ENCODE measurements at regions not wholly inside any gene's neighbourhood (a gene's known extent, or its start where the extent isn't known, plus 50 kb on each side); places are given as distances from the start of the nearest gene placed in this dataset.

DNA sequence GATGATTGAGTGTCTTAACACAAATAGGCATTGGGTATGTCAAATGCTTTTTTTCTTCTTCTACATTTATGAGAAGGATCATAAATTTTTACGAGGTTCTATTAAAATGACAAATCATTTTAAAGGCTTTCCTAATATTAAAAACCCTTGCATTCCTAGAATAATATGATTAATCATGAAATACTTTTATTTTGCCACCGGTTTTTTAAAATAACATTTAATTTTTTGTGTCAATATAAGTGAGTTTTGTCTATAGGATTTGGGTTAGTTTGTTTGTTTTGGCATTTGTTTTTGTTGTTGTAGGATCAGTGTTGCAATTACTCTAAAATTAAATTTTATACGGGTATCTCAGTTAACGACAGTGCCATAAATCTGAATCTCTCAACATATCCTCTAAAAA lies 169.7 kb upstream of the STK26 start:
- H3K27me3 ChIP-seq (replicated peaks; ENCODE audit: insufficient read depth): no peaks in the 10 kb centered on the region
- H3K4me1 ChIP-seq (ENCODE audit: control insufficient read depth in 1 of 2, low read depth in 2 of 2): no peaks in the 10 kb centered on the region
- no peak for DNase-seq (ENCODE audit: low spot score)
- H3K4me3 ChIP-seq: no peak overlapping the region
- TF ChIP-seq, protein P1, sequence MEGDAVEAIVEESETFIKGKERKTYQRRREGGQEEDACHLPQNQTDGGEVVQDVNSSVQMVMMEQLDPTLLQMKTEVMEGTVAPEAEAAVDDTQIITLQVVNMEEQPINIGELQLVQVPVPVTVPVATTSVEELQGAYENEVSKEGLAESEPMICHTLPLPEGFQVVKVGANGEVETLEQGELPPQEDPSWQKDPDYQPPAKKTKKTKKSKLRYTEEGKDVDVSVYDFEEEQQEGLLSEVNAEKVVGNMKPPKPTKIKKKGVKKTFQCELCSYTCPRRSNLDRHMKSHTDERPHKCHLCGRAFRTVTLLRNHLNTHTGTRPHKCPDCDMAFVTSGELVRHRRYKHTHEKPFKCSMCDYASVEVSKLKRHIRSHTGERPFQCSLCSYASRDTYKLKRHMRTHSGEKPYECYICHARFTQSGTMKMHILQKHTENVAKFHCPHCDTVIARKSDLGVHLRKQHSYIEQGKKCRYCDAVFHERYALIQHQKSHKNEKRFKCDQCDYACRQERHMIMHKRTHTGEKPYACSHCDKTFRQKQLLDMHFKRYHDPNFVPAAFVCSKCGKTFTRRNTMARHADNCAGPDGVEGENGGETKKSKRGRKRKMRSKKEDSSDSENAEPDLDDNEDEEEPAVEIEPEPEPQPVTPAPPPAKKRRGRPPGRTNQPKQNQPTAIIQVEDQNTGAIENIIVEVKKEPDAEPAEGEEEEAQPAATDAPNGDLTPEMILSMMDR (IDR thresholded peaks at IDR 0.05): no peak
- no peak for ATAC-seq (ENCODE audit: insufficient number of reproducible peaks, low FRiP score, low read depth)
- no peaks in the 10 kb centered on the region for H3K9me3 ChIP-seq
- no peaks in the 10 kb centered on the region for H3K36me3 ChIP-seq
- H3K27ac ChIP-seq: no peak overlapping the region

GRCh38 chrX:131854581-131854980 lies 168.5 kb upstream of the STK26 start:
- ATAC-seq (ENCODE audit: insufficient number of reproducible peaks, low FRiP score, low read depth) (no peak), DNase-seq (ENCODE audit: low spot score) (no peak)
- H3K4me1 ChIP-seq (ENCODE audit: control insufficient read depth in 1 of 2, low read depth in 2 of 2): no peaks in the 10 kb centered on the region
- H3K4me3 ChIP-seq: no peak overlapping the region
- TF ChIP-seq, protein P1 (IDR thresholded peaks at IDR 0.05): no peak
- no peaks in the 10 kb centered on the region for H3K27me3 ChIP-seq (replicated peaks; ENCODE audit: insufficient read depth)
- no peaks in the 10 kb centered on the region for H3K36me3 ChIP-seq
- H3K27ac ChIP-seq: no peak overlapping the region
- H3K9me3 ChIP-seq: no peaks in the 10 kb centered on the region

DNA sequence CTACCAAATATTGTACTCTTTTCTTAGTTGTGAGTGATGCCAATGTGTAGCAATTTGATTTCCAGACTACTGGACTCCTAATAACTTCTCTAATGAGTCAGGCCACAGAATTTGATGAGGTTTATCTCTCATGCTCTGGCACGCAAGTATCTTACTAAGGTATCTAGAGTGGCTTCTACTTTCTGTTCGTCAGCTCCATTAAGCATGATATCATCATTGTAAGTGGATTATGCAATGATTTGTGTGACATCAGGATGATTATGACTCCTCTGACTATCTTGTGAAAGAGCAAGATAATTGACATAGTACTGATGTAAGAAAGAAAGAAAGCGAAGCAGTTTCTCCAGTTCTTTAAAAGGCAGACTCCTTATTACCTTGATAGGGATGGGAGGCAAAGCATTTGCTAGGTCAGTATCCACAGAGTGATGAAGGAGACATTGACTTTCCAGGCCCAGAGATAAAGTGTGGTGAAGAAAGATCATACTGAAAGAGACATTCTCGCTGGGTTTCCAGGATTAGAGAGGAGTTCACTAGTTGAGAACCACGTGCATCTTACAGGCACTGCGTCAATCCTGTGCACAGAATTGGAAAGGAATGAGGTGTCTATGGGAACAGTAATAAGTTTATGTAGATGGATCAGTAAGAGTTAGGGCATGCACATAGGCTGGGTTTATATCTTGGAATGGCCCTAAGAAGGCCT lies 161.9 kb upstream of the STK26 start:
- ATAC-seq (ENCODE audit: insufficient number of reproducible peaks, low FRiP score, low read depth): no peak
- H3K4me1 ChIP-seq (ENCODE audit: control insufficient read depth in 1 of 2, low read depth in 2 of 2): no peaks in the 10 kb centered on the region
- H3K4me3 ChIP-seq: no peak overlapping the region
- no peak overlapping the region for H3K27ac ChIP-seq
- H3K9me3 ChIP-seq: no peaks in the 10 kb centered on the region
- DNase-seq (ENCODE audit: low spot score): no peak
- no peaks in the 10 kb centered on the region for H3K36me3 ChIP-seq
- TF ChIP-seq, protein P1 (IDR thresholded peaks at IDR 0.05): no peak
- H3K27me3 ChIP-seq (replicated peaks; ENCODE audit: insufficient read depth): no peaks in the 10 kb centered on the region

- TF ChIP-seq, protein P1 (IDR thresholded peaks at IDR 0.05): no peak
- DNase-seq (ENCODE audit: low spot score) (no peak), ATAC-seq (ENCODE audit: insufficient number of reproducible peaks, low FRiP score, low read depth) (no peak)
- Histone ChIP-seq H3K9me3 (no peaks in the 10 kb centered on the region), H3K4me1 (ENCODE audit: control insufficient read depth in 1 of 2, low read depth in 2 of 2) (no peaks in the 10 kb centered on the region), H3K4me3 (no peak overlapping the region), H3K27me3 (replicated peaks; ENCODE audit: insufficient read depth) (no peaks in the 10 kb centered on the region), H3K27ac (no peak overlapping the region), H3K36me3 (no peaks in the 10 kb centered on the region)
Measured at GRCh38 chrX:131862321-131862720, 160.8 kb upstream of the STK26 start.

GRCh38 chrX:131869182-131869581 lies 153.9 kb upstream of the STK26 start:
- no peak overlapping the region for H3K4me3 ChIP-seq
- ATAC-seq (ENCODE audit: insufficient number of reproducible peaks, low FRiP score, low read depth) (no peak), DNase-seq (ENCODE audit: low spot score) (no peak)
- H3K4me1 ChIP-seq (ENCODE audit: control insufficient read depth in 1 of 2, low read depth in 2 of 2): no peaks in the 10 kb centered on the region
- H3K27me3 ChIP-seq (replicated peaks; ENCODE audit: insufficient read depth): no peaks in the 10 kb centered on the region
- H3K27ac ChIP-seq: no peak overlapping the region
- H3K9me3 ChIP-seq: no peaks in the 10 kb centered on the region
- TF ChIP-seq, protein P1 (IDR thresholded peaks at IDR 0.05): no peak
- no peaks in the 10 kb centered on the region for H3K36me3 ChIP-seq
